Smooth muscle cell (in vitro differentiated cells): ENCODE measurements at regions not wholly inside any gene's neighbourhood (a gene's known extent, or its start where the extent isn't known, plus 50 kb on each side); places are given as distances from the start of the nearest gene placed in this dataset.

Experiments
- DNase-seq: peaks from one replicate; lab custom pipeline; 2025; ENCODE audit not compliant: unreplicated experiment; lab: John Stamatoyannopoulos, UW
- H2AFZ ChIP-seq: fragments of 200-600 bp; sonication (generic); 2 replicates; pipeline ENCODE4 v1.6.0; 2016; ENCODE audit warnings: antibody characterized with exemption, low read depth, mild to moderate bottlenecking
- H3F3A ChIP-seq: fragments of 200-600 bp; sonication (generic); 2 replicates; pipeline ENCODE4 v1.6.0; 2017; ENCODE audit warnings: antibody characterized with exemption, low read depth
- H3K27ac ChIP-seq: fragments of 200-600 bp; sonication (generic); 2 replicates; pipeline ENCODE4 v1.5.1; 2016; ENCODE audit warnings: low read depth, mild to moderate bottlenecking
- H3K27me3 ChIP-seq: fragments of 200-600 bp; sonication (generic); 2 replicates; pipeline ENCODE4 v1.6.1; 2016; ENCODE audit warnings: low read depth, mild to moderate bottlenecking
- H3K36me3 ChIP-seq: fragments of 200-600 bp; sonication (generic); 2 replicates; pipeline ENCODE4 v1.5.1; 2016; ENCODE audit warnings: low read depth
- H3K4me1 ChIP-seq: fragments of 200-600 bp; sonication (generic); 2 replicates; pipeline ENCODE4 v1.5.1; 2016; ENCODE audit warnings: low read depth
- H3K4me2 ChIP-seq: fragments of 200-600 bp; sonication (generic); 2 replicates; pipeline ENCODE4 v1.6.0; 2016; ENCODE audit warnings: mild to moderate bottlenecking
- H3K4me3 ChIP-seq: fragments of 200-600 bp; sonication (generic); 2 replicates; pipeline ENCODE4 v1.5.1; 2016; ENCODE audit warnings: mild to moderate bottlenecking
- H3K79me2 ChIP-seq: fragments of 200-600 bp; sonication (generic); 2 replicates; pipeline ENCODE4 v1.6.0; 2016; ENCODE audit warnings: low read depth, mild to moderate bottlenecking
- H3K9ac ChIP-seq: fragments of 200-600 bp; sonication (generic); 2 replicates; pipeline ENCODE4 v1.6.0; 2016; ENCODE audit warnings: low read depth
- H3K9me3 ChIP-seq: fragments of 200-600 bp; sonication (generic); replicated peaks from 2 replicates; pipeline ENCODE4 v1.5.1; 2016; ENCODE audit warnings: low read depth
- H4K20me1 ChIP-seq: fragments of 200-600 bp; sonication (generic); 2 replicates; pipeline ENCODE4 v1.6.0; 2016; ENCODE audit warnings: low read depth
- WGBS: methylation state at CpG from one replicate; pipeline ENCODE4 v1.1.7; 2016; ENCODE audit warnings: low lambda C conversion rate; 5-methylcytosine and 5-hydroxymethylcytosine counted together
- TF ChIP-seq, protein P1 (sequence below): fragments of 200-600 bp; sonication (generic); IDR thresholded peaks from 2 replicates; pipeline ENCODE4 v1.5.1; 2017; ENCODE audit warnings: borderline replicate concordance, mild to moderate bottlenecking, antibody characterized with exemption; ENCODE audit not compliant: insufficient read depth, poor library complexity, severe bottlenecking

DNA sequence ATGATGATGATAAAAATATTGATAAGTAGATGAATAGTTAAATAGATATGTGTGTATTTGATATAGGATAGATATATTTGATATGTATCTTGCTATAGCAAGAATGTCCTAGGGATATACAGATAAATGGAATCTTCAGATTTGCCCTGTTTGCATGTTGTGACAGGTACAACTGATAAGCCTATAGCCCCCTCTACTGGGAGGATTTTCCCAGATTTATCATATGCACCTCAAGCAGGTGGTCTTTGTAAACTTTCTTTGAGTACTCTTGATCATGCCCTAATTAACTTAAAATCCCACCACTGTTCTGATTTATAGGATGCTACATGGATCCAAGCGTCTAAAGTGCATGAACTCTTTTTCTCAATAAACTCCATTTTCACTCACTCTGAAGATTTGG is 1050.7 kb downstream of the SORCS3 start:
- no peak overlapping the region for H2AFZ ChIP-seq
- WGBS: 58% methylated on average over 1 of the region's 1 CpG
- TF ChIP-seq, protein P1, sequence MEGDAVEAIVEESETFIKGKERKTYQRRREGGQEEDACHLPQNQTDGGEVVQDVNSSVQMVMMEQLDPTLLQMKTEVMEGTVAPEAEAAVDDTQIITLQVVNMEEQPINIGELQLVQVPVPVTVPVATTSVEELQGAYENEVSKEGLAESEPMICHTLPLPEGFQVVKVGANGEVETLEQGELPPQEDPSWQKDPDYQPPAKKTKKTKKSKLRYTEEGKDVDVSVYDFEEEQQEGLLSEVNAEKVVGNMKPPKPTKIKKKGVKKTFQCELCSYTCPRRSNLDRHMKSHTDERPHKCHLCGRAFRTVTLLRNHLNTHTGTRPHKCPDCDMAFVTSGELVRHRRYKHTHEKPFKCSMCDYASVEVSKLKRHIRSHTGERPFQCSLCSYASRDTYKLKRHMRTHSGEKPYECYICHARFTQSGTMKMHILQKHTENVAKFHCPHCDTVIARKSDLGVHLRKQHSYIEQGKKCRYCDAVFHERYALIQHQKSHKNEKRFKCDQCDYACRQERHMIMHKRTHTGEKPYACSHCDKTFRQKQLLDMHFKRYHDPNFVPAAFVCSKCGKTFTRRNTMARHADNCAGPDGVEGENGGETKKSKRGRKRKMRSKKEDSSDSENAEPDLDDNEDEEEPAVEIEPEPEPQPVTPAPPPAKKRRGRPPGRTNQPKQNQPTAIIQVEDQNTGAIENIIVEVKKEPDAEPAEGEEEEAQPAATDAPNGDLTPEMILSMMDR: peak; percentile 35
- no peak overlapping the region for H3K27ac ChIP-seq
- no peaks in the 10 kb centered on the region for H3K9me3 ChIP-seq
- no peak overlapping the region for H3K4me3 ChIP-seq
- no peak overlapping the region for H3K9ac ChIP-seq
- no peak overlapping the region for H3K4me2 ChIP-seq
- H3K4me1 ChIP-seq: no peaks in the 10 kb centered on the region
- H3K79me2 ChIP-seq: no peaks in the 10 kb centered on the region
- H3K27me3 ChIP-seq: no peaks in the 10 kb centered on the region
- no peaks in the 10 kb centered on the region for H3K36me3 ChIP-seq
- no peaks in the 10 kb centered on the region for H4K20me1 ChIP-seq
- DNase-seq: no peak
- H3F3A ChIP-seq: no peaks in the 10 kb centered on the region

DNA sequence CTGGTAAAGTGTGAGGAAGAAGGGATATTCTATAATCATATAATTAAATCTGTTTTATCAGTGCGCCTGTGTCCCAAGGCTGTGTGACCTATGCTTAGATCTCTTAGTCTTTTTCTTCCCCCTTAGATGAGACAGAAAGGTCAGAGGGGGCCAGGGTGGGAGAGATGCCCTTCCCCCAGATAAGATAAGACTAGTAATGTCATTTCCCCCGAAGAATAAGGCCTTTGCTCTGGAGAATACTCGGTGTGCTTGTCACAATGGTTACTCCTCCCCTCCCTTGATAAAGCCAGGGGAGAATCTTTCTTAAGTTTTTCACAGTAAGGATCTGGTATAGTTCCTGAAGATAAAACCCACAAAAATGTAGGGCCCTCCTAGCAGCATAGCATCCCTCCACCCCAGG is 1041.8 kb downstream of the SORCS3 start:
- no peaks in the 10 kb centered on the region for H3K4me1 ChIP-seq
- no peaks in the 10 kb centered on the region for H3K79me2 ChIP-seq
- no peaks in the 10 kb centered on the region for H3F3A ChIP-seq
- TF ChIP-seq, protein P1: no peak
- no peak for DNase-seq
- H4K20me1 ChIP-seq: no peaks in the 10 kb centered on the region
- no peaks in the 10 kb centered on the region for H3K9me3 ChIP-seq
- no peak overlapping the region for H3K4me3 ChIP-seq
- no peak overlapping the region for H3K4me2 ChIP-seq
- no peak overlapping the region for H3K9ac ChIP-seq
- no peaks in the 10 kb centered on the region for H3K27me3 ChIP-seq
- no peaks in the 10 kb centered on the region for H3K36me3 ChIP-seq
- no peak overlapping the region for H2AFZ ChIP-seq
- 60% methylated on average over 3 of the region's 3 CpGs for WGBS
- no peak overlapping the region for H3K27ac ChIP-seq

DNA sequence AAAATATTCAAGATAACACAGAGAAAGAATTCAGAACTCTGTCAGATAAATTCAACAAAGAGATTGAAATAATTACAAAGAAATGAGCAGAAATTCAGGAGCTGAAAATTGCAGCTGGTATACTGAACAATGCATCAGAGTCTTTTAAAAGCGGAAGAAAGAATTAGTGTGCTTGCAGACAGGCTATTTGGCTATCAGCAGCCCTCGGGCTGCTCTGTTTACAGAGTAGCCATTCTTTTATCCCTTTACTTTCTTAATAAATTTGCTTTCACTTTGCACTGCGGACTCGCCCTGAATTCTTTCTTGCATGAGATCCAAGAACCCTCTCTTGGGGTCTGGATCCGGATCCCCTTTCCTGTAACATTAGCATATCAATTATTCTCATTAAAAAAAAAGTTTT is 1040.0 kb downstream of the SORCS3 start:
- Histone ChIP-seq H3K4me1 (no peaks in the 10 kb centered on the region), H3K4me3 (no peak overlapping the region), H3K36me3 (no peaks in the 10 kb centered on the region), H4K20me1 (no peaks in the 10 kb centered on the region), H3K9me3 (no peaks in the 10 kb centered on the region), H3K27ac (no peak overlapping the region), H3K79me2 (no peaks in the 10 kb centered on the region), H2AFZ (no peak overlapping the region), H3K27me3 (no peaks in the 10 kb centered on the region), H3K9ac (no peak overlapping the region), H3K4me2 (no peak overlapping the region), H3F3A (no peaks in the 10 kb centered on the region)
- no peak for DNase-seq
- WGBS: 56% methylated on average over 5 of the region's 5 CpGs
- TF ChIP-seq, protein P1: no peak

DNA sequence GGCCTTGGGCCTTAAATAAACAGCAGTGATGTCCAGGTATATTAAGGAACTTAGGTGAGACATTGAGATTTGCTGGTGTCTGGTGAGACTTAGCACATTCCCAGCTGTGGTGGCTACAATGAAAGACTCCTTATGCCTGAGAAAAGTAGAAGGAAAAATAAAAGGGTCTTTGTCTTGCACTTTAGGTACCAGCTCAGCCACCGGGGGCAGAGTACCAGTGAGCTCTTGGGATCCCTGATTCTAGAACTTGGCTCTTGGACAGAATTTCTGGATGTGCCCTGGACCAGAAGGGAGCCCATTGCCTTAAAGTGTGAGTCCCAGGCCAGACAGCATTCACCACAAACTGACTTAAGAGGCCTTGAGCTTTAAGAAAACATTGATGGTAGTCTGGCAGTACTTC is 1038.7 kb downstream of the SORCS3 start:
- no peaks in the 10 kb centered on the region for H3K4me1 ChIP-seq
- TF ChIP-seq, protein P1: no peak

More for the DNA sequence above, 1038.7 kb downstream of the SORCS3 start:
- WGBS: 88% methylated on average over 1 of the region's 1 CpG
- Histone ChIP-seq H3K9me3 (no peaks in the 10 kb centered on the region), H4K20me1 (no peaks in the 10 kb centered on the region), H3K79me2 (no peaks in the 10 kb centered on the region), H3F3A (no peaks in the 10 kb centered on the region), H3K4me3 (no peak overlapping the region), H3K4me2 (no peak overlapping the region), H3K9ac (no peak overlapping the region), H2AFZ (no peak overlapping the region), H3K27ac (no peak overlapping the region), H3K36me3 (no peaks in the 10 kb centered on the region), H3K27me3 (no peaks in the 10 kb centered on the region)
- DNase-seq: no peak
